ENCODE measurements at regions not wholly inside any gene's neighbourhood (a gene's known extent, or its start where the extent isn't known, plus 50 kb on each side); places are given as distances from the start of the nearest gene placed in this dataset.

GRCh38 chr10:60574388-60574787, 184.7 kb upstream of the ANK3 start:
- DNase-seq (no peak), ATAC-seq (no peak)
- Mint-ChIP-seq H3K36me3 (no peaks in the 10 kb centered on the region), H3K4me3 (no peak overlapping the region), H3K4me1 (peaks cover 10 to 26% of the 10 kb centered on the region in 2 donors), H3K9me3 (peaks cover 0 to 5% of the 10 kb centered on the region in 2 donors), H3K27me3 (ENCODE audit: low read depth in 2 of 2) (peaks cover 12 to 17% of the 10 kb centered on the region in 2 donors), H3K27ac (no peak overlapping the region)
- H3K27ac ChIP-seq (ENCODE audit: low read length): no peak overlapping the region
- no peaks in the 10 kb centered on the region for H3K27me3 ChIP-seq (ENCODE audit: control insufficient read depth, insufficient read depth, low read length)
- no peaks in the 10 kb centered on the region for H3K36me3 ChIP-seq (ENCODE audit: control insufficient read depth, insufficient read depth, low read length)
- H3K9me3 ChIP-seq (ENCODE audit: control insufficient read depth, insufficient read depth, low read length): no peaks in the 10 kb centered on the region
- intact Hi-C loops (cut with micrococcal nuclease): no loop called here
- no peak overlapping the region for H3K4me3 ChIP-seq (ENCODE audit: low read length)
- no peak for TF ChIP-seq CTCF (IDR thresholded peaks at IDR 0.05)
- 96% methylated on average over 4 of the region's 4 CpGs for WGBS (ENCODE audit: insufficient coverage)
- peaks cover 6% of the 10 kb centered on the region for H3K4me1 ChIP-seq (ENCODE audit: control insufficient read depth, insufficient read depth, low read length)

GRCh38 chr10:60573336-60573735, 183.7 kb upstream of the ANK3 start:
- H3K4me1 ChIP-seq (ENCODE audit: control insufficient read depth, insufficient read depth, low read length): peaks cover 6% of the 10 kb centered on the region
- Mint-ChIP-seq H3K4me3 (no peak overlapping the region), H3K4me1 (peaks cover 10 to 26% of the 10 kb centered on the region in 2 donors), H3K36me3 (no peaks in the 10 kb centered on the region), H3K27ac (peak overlapping the region in 1 of 2 donors; percentile 2), H3K9me3 (peaks cover 0 to 5% of the 10 kb centered on the region in 2 donors), H3K27me3 (ENCODE audit: low read depth in 2 of 2) (peaks cover 12 to 17% of the 10 kb centered on the region in 2 donors)
- no peak overlapping the region for H3K4me3 ChIP-seq (ENCODE audit: low read length)
- TF ChIP-seq CTCF (IDR thresholded peaks at IDR 0.05): no peak
- no peak overlapping the region for H3K27ac ChIP-seq (ENCODE audit: low read length)
- DNase-seq (peak in 1 of 2 donors; percentile 49), ATAC-seq (no peak)
- H3K36me3 ChIP-seq (ENCODE audit: control insufficient read depth, insufficient read depth, low read length): no peaks in the 10 kb centered on the region
- intact Hi-C loops (cut with micrococcal nuclease): no loop called here
- no peaks in the 10 kb centered on the region for H3K27me3 ChIP-seq (ENCODE audit: control insufficient read depth, insufficient read depth, low read length)
- H3K9me3 ChIP-seq (ENCODE audit: control insufficient read depth, insufficient read depth, low read length): no peaks in the 10 kb centered on the region
- WGBS (ENCODE audit: insufficient coverage): 30% methylated on average over 1 of the region's 1 CpG

- Histone ChIP-seq H3K4me3 (ENCODE audit: low read length) (no peak overlapping the region), H3K27ac (ENCODE audit: low read length) (no peak overlapping the region), H3K27me3 (ENCODE audit: control insufficient read depth, insufficient read depth, low read length) (no peaks in the 10 kb centered on the region), H3K9me3 (ENCODE audit: control insufficient read depth, insufficient read depth, low read length) (no peaks in the 10 kb centered on the region), H3K4me1 (ENCODE audit: control insufficient read depth, insufficient read depth, low read length) (peaks cover 6% of the 10 kb centered on the region), H3K36me3 (ENCODE audit: control insufficient read depth, insufficient read depth, low read length) (no peaks in the 10 kb centered on the region)
- TF ChIP-seq CTCF (IDR thresholded peaks at IDR 0.05): no peak
- WGBS (ENCODE audit: insufficient coverage): 12% methylated on average over 9 of the region's 12 CpGs
- H3K36me3 Mint-ChIP-seq: no peaks in the 10 kb centered on the region
- DNase-seq (peak in 1 of 2 donors; percentile 18), ATAC-seq (no peak)
- peak overlapping the region in 1 of 2 donors; percentile 36 for H3K27ac Mint-ChIP-seq
- H3K9me3 Mint-ChIP-seq: peaks cover 2 to 6% of the 10 kb centered on the region in 2 donors
- H3K4me3 Mint-ChIP-seq: peak overlapping the region; percentile 4
- peaks cover 12 to 17% of the 10 kb centered on the region in 2 donors for H3K27me3 Mint-ChIP-seq (ENCODE audit: low read depth in 2 of 2)
- intact Hi-C loops (cut with micrococcal nuclease): no loop called here
- peaks cover 10 to 26% of the 10 kb centered on the region in 2 donors for H3K4me1 Mint-ChIP-seq
These were observed 183.0 kb upstream of the ANK3 start for GRCh38 chr10:60572511-60573194.

- Mint-ChIP-seq H3K27ac (no peak overlapping the region), H3K4me1 (peaks cover 10 to 15% of the 10 kb centered on the region in 2 donors)
- WGBS (ENCODE audit: insufficient coverage): 93% methylated on average over 4 of the region's 4 CpGs
These were observed 181.2 kb upstream of the ANK3 start for GRCh38 chr10:60570896-60571295.

More at GRCh38 chr10:60570896-60571295, 181.2 kb upstream of the ANK3 start:
- Mint-ChIP-seq H3K9me3 (peaks cover 5 to 11% of the 10 kb centered on the region in 2 donors), H3K36me3 (no peaks in the 10 kb centered on the region), H3K4me3 (no peak overlapping the region), H3K27me3 (ENCODE audit: low read depth in 2 of 2) (peaks cover 12 to 17% of the 10 kb centered on the region in 2 donors)
- no peak for TF ChIP-seq CTCF (IDR thresholded peaks at IDR 0.05)
- intact Hi-C loops (cut with micrococcal nuclease): no loop called here
- no peak overlapping the region for H3K4me3 ChIP-seq (ENCODE audit: low read length)
- no peaks in the 10 kb centered on the region for H3K36me3 ChIP-seq (ENCODE audit: control insufficient read depth, insufficient read depth, low read length)
- no peak for ATAC-seq
- DNase-seq: no peak
- H3K9me3 ChIP-seq (ENCODE audit: control insufficient read depth, insufficient read depth, low read length): no peaks in the 10 kb centered on the region
- peaks cover 6% of the 10 kb centered on the region for H3K4me1 ChIP-seq (ENCODE audit: control insufficient read depth, insufficient read depth, low read length)
- H3K27me3 ChIP-seq (ENCODE audit: control insufficient read depth, insufficient read depth, low read length): no peaks in the 10 kb centered on the region
- no peak overlapping the region for H3K27ac ChIP-seq (ENCODE audit: low read length)

Measured in natural killer cell (primary cell).